ENCODE measurements at regions not wholly inside any gene's neighbourhood (a gene's known extent, or its start where the extent isn't known, plus 50 kb on each side); places are given as distances from the start of the nearest gene placed in this dataset.

DNA sequence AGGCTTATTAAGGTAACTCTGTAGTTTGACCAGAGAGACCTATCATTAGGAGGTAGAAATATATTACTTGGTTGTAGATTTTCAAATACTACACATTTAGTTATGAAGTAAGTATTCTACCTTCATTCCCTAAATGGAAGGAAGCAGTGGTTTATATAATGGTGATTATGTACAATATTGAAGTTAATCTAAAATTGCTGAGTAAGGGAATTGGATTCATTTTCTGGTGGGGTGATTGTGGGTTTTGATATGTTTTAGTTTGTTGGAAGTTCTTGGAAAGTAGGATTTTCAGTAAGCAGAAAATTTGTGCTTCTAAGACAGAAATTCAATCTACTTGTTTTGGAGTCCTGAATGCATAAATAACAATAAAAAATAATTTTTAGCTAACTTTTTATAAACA is 1830.9 kb upstream of the ADGRL3 start (continued):
- TF ChIP-seq, protein P1, sequence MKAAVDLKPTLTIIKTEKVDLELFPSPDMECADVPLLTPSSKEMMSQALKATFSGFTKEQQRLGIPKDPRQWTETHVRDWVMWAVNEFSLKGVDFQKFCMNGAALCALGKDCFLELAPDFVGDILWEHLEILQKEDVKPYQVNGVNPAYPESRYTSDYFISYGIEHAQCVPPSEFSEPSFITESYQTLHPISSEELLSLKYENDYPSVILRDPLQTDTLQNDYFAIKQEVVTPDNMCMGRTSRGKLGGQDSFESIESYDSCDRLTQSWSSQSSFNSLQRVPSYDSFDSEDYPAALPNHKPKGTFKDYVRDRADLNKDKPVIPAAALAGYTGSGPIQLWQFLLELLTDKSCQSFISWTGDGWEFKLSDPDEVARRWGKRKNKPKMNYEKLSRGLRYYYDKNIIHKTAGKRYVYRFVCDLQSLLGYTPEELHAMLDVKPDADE (IDR thresholded peaks at IDR 0.05) = no peak

DNA sequence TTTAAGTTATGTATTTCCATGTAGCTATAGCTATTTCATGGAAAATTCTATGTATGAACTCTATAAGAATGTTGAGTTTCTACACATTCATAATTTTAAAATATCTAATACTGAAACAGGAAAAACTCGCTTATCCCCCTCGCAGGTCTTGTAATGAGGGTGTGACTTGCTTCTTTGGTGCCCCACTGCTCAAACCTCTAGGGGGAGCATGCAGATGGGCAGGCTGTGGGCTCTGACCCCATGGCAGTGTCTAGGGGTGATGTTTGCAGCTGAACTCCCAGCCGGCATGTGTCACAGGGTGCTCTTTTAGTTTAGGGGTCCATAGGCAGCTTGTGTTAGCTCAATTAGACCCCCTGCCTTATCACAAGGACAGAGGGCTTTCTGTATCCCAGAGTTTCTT is 1825.7 kb upstream of the ADGRL3 start:
- Histone ChIP-seq H3K79me2 (replicated peaks; ENCODE audit: insufficient read depth) (no peaks in the 10 kb centered on the region), H3K4me2 (no peak overlapping the region), H3K9me2 (ENCODE audit: insufficient read depth) (no peaks in the 10 kb centered on the region; the same call in 1 of the 2 replicates), H3K36me3 (ENCODE audit: insufficient read depth) (no peaks in the 10 kb centered on the region), H3K4me3 (no peak overlapping the region), H2AFZ (peak overlapping the region; percentile 72), H3K27me3 (ENCODE audit: insufficient read depth) (no peaks in the 10 kb centered on the region), H3K4me1 (ENCODE audit: insufficient read depth) (no peaks in the 10 kb centered on the region), H4K20me1 (replicated peaks; ENCODE audit: insufficient read depth) (no peaks in the 10 kb centered on the region), H3F3A (replicated peaks; ENCODE audit: low read depth) (no peaks in the 10 kb centered on the region), H3K27ac (ENCODE audit: low read depth) (no peak overlapping the region)
- Mint-ChIP-seq H3K27ac (no peak overlapping the region), H3K4me1 (no peaks in the 10 kb centered on the region), H3K36me3 (ENCODE audit: low read depth) (no peaks in the 10 kb centered on the region; the same call in 2 of the 3 replicates), H3K4me3 (no peak overlapping the region), H3K9me3 (peaks cover 14% of the 10 kb centered on the region), H3K27me3 (ENCODE audit: insufficient read depth, low read depth, poor library complexity) (peaks cover 2% of the 10 kb centered on the region)
- ATAC-seq (peak; percentile 65; the same call in 2 of the 3 replicates), DNase-seq (ENCODE audit: low spot score) (peak; percentile 16)
- TF ChIP-seq, protein P2, sequence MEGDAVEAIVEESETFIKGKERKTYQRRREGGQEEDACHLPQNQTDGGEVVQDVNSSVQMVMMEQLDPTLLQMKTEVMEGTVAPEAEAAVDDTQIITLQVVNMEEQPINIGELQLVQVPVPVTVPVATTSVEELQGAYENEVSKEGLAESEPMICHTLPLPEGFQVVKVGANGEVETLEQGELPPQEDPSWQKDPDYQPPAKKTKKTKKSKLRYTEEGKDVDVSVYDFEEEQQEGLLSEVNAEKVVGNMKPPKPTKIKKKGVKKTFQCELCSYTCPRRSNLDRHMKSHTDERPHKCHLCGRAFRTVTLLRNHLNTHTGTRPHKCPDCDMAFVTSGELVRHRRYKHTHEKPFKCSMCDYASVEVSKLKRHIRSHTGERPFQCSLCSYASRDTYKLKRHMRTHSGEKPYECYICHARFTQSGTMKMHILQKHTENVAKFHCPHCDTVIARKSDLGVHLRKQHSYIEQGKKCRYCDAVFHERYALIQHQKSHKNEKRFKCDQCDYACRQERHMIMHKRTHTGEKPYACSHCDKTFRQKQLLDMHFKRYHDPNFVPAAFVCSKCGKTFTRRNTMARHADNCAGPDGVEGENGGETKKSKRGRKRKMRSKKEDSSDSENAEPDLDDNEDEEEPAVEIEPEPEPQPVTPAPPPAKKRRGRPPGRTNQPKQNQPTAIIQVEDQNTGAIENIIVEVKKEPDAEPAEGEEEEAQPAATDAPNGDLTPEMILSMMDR (conservative IDR thresholded peaks at IDR 0.05; ENCODE audit: low read depth in 2 of 2) = peak; percentile 55 to 68
- no peak for TF ChIP-seq ZNF331 (CRISPR knock-in tag; IDR thresholded peaks at IDR 0.05; ENCODE audit: low read depth)

DNA sequence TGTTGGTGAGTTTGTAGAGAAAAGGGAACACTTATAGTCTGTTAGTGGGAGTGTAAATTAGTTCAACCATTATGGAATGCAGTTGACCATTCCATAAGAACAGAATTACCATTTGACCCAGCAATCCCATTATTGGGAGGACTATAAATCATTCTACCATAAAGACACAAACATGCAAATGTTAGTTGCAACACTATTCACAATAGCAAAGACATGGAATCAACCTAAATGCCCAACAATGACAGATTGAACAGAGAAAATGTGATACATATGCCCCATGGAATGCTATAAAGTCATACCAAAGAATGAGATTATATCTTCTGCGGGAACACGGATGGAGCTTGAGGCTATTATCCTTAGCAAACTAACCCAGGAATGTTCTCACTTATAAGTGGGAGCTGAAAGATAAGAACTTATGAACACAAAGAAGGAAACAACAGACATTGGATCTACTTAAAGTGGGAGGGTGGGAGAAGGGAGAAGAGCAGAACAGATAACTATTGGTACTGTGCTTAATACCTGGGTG is 1819.2 kb upstream of the ADGRL3 start:
- H3K4me3 ChIP-seq = no peak overlapping the region
- Mint-ChIP-seq H3K36me3 (ENCODE audit: low read depth) (no peaks in the 10 kb centered on the region; the same call in 2 of the 3 replicates), H3K4me1 (no peaks in the 10 kb centered on the region), H3K27me3 (ENCODE audit: insufficient read depth, low read depth, poor library complexity) (peaks cover 2% of the 10 kb centered on the region), H3K9me3 (peaks cover 14% of the 10 kb centered on the region), H3K4me3 (no peak overlapping the region), H3K27ac (no peak overlapping the region)
- H3K36me3 ChIP-seq (ENCODE audit: insufficient read depth) = no peaks in the 10 kb centered on the region
- no peaks in the 10 kb centered on the region for H3K27me3 ChIP-seq (ENCODE audit: insufficient read depth)
- DNase-seq (ENCODE audit: low spot score) (no peak), ATAC-seq (no peak)
- H3K9me2 ChIP-seq (ENCODE audit: insufficient read depth) = peaks cover 4% of the 10 kb centered on the region; the same call in 1 of the 2 replicates
- H2AFZ ChIP-seq = no peak overlapping the region
- no peak overlapping the region for H3K27ac ChIP-seq (ENCODE audit: low read depth)
- H3K4me2 ChIP-seq = no peak overlapping the region
- H3F3A ChIP-seq (replicated peaks; ENCODE audit: low read depth) = no peaks in the 10 kb centered on the region
- TF ChIP-seq, protein P2 (conservative IDR thresholded peaks at IDR 0.05; ENCODE audit: low read depth in 2 of 2) = no peak
- TF ChIP-seq POLR2AphosphoS5 (IDR thresholded peaks at IDR 0.05; ENCODE audit: low read depth) (no peak), STAT1 (IDR thresholded peaks at IDR 0.05; ENCODE audit: unreplicated experiment) (no peak)
- TF ChIP-seq, protein P3, sequence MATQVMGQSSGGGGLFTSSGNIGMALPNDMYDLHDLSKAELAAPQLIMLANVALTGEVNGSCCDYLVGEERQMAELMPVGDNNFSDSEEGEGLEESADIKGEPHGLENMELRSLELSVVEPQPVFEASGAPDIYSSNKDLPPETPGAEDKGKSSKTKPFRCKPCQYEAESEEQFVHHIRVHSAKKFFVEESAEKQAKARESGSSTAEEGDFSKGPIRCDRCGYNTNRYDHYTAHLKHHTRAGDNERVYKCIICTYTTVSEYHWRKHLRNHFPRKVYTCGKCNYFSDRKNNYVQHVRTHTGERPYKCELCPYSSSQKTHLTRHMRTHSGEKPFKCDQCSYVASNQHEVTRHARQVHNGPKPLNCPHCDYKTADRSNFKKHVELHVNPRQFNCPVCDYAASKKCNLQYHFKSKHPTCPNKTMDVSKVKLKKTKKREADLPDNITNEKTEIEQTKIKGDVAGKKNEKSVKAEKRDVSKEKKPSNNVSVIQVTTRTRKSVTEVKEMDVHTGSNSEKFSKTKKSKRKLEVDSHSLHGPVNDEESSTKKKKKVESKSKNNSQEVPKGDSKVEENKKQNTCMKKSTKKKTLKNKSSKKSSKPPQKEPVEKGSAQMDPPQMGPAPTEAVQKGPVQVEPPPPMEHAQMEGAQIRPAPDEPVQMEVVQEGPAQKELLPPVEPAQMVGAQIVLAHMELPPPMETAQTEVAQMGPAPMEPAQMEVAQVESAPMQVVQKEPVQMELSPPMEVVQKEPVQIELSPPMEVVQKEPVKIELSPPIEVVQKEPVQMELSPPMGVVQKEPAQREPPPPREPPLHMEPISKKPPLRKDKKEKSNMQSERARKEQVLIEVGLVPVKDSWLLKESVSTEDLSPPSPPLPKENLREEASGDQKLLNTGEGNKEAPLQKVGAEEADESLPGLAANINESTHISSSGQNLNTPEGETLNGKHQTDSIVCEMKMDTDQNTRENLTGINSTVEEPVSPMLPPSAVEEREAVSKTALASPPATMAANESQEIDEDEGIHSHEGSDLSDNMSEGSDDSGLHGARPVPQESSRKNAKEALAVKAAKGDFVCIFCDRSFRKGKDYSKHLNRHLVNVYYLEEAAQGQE (IDR thresholded peaks at IDR 0.05; ENCODE audit: unreplicated experiment) = no peak
- H4K20me1 ChIP-seq (replicated peaks; ENCODE audit: insufficient read depth) = no peaks in the 10 kb centered on the region
- H3K79me2 ChIP-seq (replicated peaks; ENCODE audit: insufficient read depth) = no peaks in the 10 kb centered on the region
- no peaks in the 10 kb centered on the region for H3K4me1 ChIP-seq (ENCODE audit: insufficient read depth)
